ENCODE measurements at regions not wholly inside any gene's neighbourhood (a gene's known extent, or its start where the extent isn't known, plus 50 kb on each side); places are given as distances from the start of the nearest gene placed in this dataset.

GRCh38 chr15:46714950-46715349, 1002.4 kb upstream of the SEMA6D start:
- WGBS (ENCODE audit: insufficient coverage, insufficient replicate concordance, low lambda C conversion rate, missing lambda C conversion rate), result 33% methylated on average over 2 of the region's 2 CpGs
- H3K4me3 ChIP-seq, result no peak overlapping the region
- SMC1A ChIA-PET (ENCODE audit: uncharacterized antibody, unreplicated experiment), result interaction anchor here (1.0 to 1.3 kb wide), 4 partner anchors 9 to 37 kb away, joined by 3 to 5 read pairs (median 4); no protein-coding TSS in a partner anchor
- H3K36me3 ChIP-seq (ENCODE audit: control insufficient read depth in 2 of 2, insufficient read depth in 2 of 2, low read length in 1 of 2), result no peaks in the 10 kb centered on the region
- intact Hi-C loops (cut with micrococcal nuclease; ENCODE audit: unreplicated experiment), result no loop called here
- CTCF ChIA-PET, result no interaction called here
- TF ChIP-seq EGR1 (IDR thresholded peaks at IDR 0.05; ENCODE audit: borderline replicate concordance in 1 of 2, low read depth in 2 of 2, low read length in 2 of 2) (no peak), HSF1 (IDR thresholded peaks at IDR 0.05; ENCODE audit: low read depth, low read length) (no peak), RBBP5 (conservative IDR thresholded peaks at IDR 0.05) (no peak), ZNF274 (IDR thresholded peaks at IDR 0.05; ENCODE audit: insufficient read depth, insufficient read length) (no peak), MTA2 (IDR thresholded peaks at IDR 0.05; ENCODE audit: low read depth) (no peak)
- no peaks in the 10 kb centered on the region for H3K79me2 ChIP-seq (ENCODE audit: control insufficient read depth, insufficient read depth, low read length)
- no peak overlapping the region for H3K27ac ChIP-seq (ENCODE audit: control insufficient read depth, insufficient read depth)
- H3K9ac ChIP-seq (ENCODE audit: control insufficient read depth, insufficient read depth, low read length), result no peak overlapping the region
- in situ Hi-C loops (cut with MboI), result no loop called here
- H2AFZ ChIP-seq (ENCODE audit: control insufficient read depth, low read depth, low read length), result no peak overlapping the region
- H4K20me1 ChIP-seq (ENCODE audit: control insufficient read depth, insufficient read depth), result no peaks in the 10 kb centered on the region
- RAD21 ChIA-PET (ENCODE audit: unreplicated experiment), result interaction anchor here (1.0 kb wide), 1 partner anchor 9 kb away, joined by 3 read pairs; no protein-coding TSS in a partner anchor
- no peaks in the 10 kb centered on the region for H3K27me3 ChIP-seq (replicated peaks in 1 of 2; ENCODE audit: control insufficient read depth in 2 of 2, insufficient read depth in 2 of 2, low read length in 1 of 2)
- ATAC-seq (no peak), DNase-seq (ENCODE audit: low read depth, low spot score) (no peak), FAIRE-seq (no peak)
- BruUV-seq (replicated peaks), result no TSS peak
- no peaks in the 10 kb centered on the region for H3K4me1 ChIP-seq (ENCODE audit: control insufficient read depth, insufficient read depth, low read length)
- H3K4me2 ChIP-seq (ENCODE audit: control insufficient read depth, insufficient read depth), result no peak overlapping the region
- no peaks in the 10 kb centered on the region for H3K9me3 ChIP-seq (replicated peaks; ENCODE audit: control insufficient read depth, insufficient read depth, low read length)
- POLR2A ChIA-PET, result no interaction called here

GRCh38 chr15:46723308-46723707, 994.0 kb upstream of the SEMA6D start:
- H3K4me2 ChIP-seq (ENCODE audit: control insufficient read depth, insufficient read depth), result no peak overlapping the region
- no TSS peak for BruUV-seq (replicated peaks)
- 32% methylated on average over 2 of the region's 2 CpGs for WGBS (ENCODE audit: insufficient coverage, insufficient replicate concordance, low lambda C conversion rate, missing lambda C conversion rate)
- CTCF ChIA-PET, result no interaction called here
- no peaks in the 10 kb centered on the region for H3K27me3 ChIP-seq (replicated peaks in 1 of 2; ENCODE audit: control insufficient read depth in 2 of 2, insufficient read depth in 2 of 2, low read length in 1 of 2)
- POLR2A ChIA-PET, result no interaction called here
- H3K4me1 ChIP-seq (ENCODE audit: control insufficient read depth, insufficient read depth, low read length), result no peaks in the 10 kb centered on the region
- H3K9ac ChIP-seq (ENCODE audit: control insufficient read depth, insufficient read depth, low read length), result no peak overlapping the region
- no peaks in the 10 kb centered on the region; the same call in 2 of the 3 replicates for H3K9me3 ChIP-seq (replicated peaks; ENCODE audit: control insufficient read depth, insufficient read depth, low read length)
- no peaks in the 10 kb centered on the region for H3K36me3 ChIP-seq (ENCODE audit: control insufficient read depth in 2 of 2, insufficient read depth in 2 of 2, low read length in 1 of 2)
- H3K79me2 ChIP-seq (ENCODE audit: control insufficient read depth, insufficient read depth, low read length), result no peaks in the 10 kb centered on the region
- intact Hi-C loops (cut with micrococcal nuclease; ENCODE audit: unreplicated experiment) (no loop called here), in situ Hi-C loops (cut with MboI) (no loop called here)
- ATAC-seq, result no peak
- no peak overlapping the region for H2AFZ ChIP-seq (ENCODE audit: control insufficient read depth, low read depth, low read length)
- H4K20me1 ChIP-seq (ENCODE audit: control insufficient read depth, insufficient read depth), result no peaks in the 10 kb centered on the region
- H3K4me3 ChIP-seq, result no peak overlapping the region
- no peak overlapping the region for H3K27ac ChIP-seq (ENCODE audit: control insufficient read depth, insufficient read depth)
- no peak for FAIRE-seq
- TF ChIP-seq JUNB (IDR thresholded peaks at IDR 0.05) (peak; percentile 11; the same call in 1 of the 2 replicates), GATAD2B (conservative IDR thresholded peaks at IDR 0.05; ENCODE audit: low read depth) (no peak), ESRRA (IDR thresholded peaks at IDR 0.05; ENCODE audit: low read length) (no peak), MYC (IDR thresholded peaks at IDR 0.05; ENCODE audit: insufficient read depth, insufficient read length, insufficient replicate concordance, low read length, severe bottlenecking) (no peak), KLF5 (IDR thresholded peaks at IDR 0.05; ENCODE audit: partially characterized antibody) (no peak)
- SMC1A ChIA-PET (ENCODE audit: uncharacterized antibody, unreplicated experiment), result no interaction called here
- RAD21 ChIA-PET (ENCODE audit: unreplicated experiment), result no interaction called here
- DNase-seq (ENCODE audit: low read depth, low spot score), result no peak

Data from GM12878 (cell line).